Right cardiac atrium (tissue), 5 donors: ENCODE measurements at regions not wholly inside any gene's neighbourhood (a gene's known extent, or its start where the extent isn't known, plus 50 kb on each side); places are given as distances from the start of the nearest gene placed in this dataset.

Experiments
- ATAC-seq, 2 donors: fragments of 200-7000 bp; cut with Tn5 transposase; one replicate each; pipeline versions ENCODE4 v1.8.0 to v1.9.1; 2020; ENCODE audit warnings: moderate library complexity in 2 of 2, mild to moderate bottlenecking in 1 of 2
- DNase-seq, 3 donors: peaks; one replicate each; pipeline ENCODE4 v3.0.0-alpha.2; 2020
- H3K27ac ChIP-seq: one replicate; pipeline ENCODE4 v1.5.1; 2013; ENCODE audit warnings: mild to moderate bottlenecking, low read length, control low read depth, moderate library complexity
- H3K27me3 ChIP-seq: one replicate; pipeline ENCODE4 v1.6.1; 2013; ENCODE audit not compliant: control insufficient read depth, insufficient read depth
- H3K4me1 ChIP-seq: one replicate; pipeline ENCODE4 v1.6.1; 2013; ENCODE audit warnings: low read length; ENCODE audit not compliant: control insufficient read depth, insufficient read depth
- H3K4me3 ChIP-seq: one replicate; pipeline ENCODE4 v1.5.1; 2013; ENCODE audit warnings: low read length, control low read depth
- H3K9me3 ChIP-seq: one replicate; pipeline ENCODE4 v1.6.1; 2013; ENCODE audit warnings: low read length; ENCODE audit not compliant: control insufficient read depth
- WGBS: extraction: QIAGEN DNeasy Blood & Tissue Kit; methylation state at CpG from one replicate; pipeline ENCODE4 v1.1.7; 2013; 5-methylcytosine and 5-hydroxymethylcytosine counted together
- intact Hi-C, 4 donors: fragments of 100-400 bp; cut with DNase I; formaldehyde crosslinking; loops; one replicate each; pipeline versions ENCODE4 v1.11.0 to v1.14.0; 2022 to 2023
- donor health status: healthy with polysubstance abuse.
- donor health status: DM: no; HTN: yes; CAD: no.
- donor health status: DM: no; HTN: no; CAD: no.
- donor health status: DM: no; HTN: yes; CAD: no; lungs with severe emphysema.
- donor health status: DM: yes; HTN: yes; CAD: no.

DNA sequence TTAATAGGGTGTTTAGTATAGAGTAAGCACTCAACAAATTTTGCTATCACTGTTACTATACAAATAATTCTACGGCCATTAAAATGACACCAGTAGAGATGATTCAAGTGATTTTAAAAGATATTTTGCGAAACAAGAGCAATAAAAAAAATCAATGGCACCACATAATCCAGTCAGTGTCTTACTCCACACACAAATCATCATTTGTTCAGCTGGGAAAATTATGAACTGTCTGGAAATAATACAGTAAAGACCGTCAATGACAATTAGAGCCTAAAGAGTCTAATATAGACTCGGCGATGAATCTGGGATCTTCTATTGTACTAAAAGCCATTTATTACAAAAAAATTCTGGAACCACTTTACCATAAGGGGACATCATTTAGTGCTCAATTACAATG is 270.5 kb downstream of the ARRDC4 start:
- Histone ChIP-seq H3K4me3 (no peak overlapping the region), H3K4me1 (no peaks in the 10 kb centered on the region), H3K9me3 (no peaks in the 10 kb centered on the region), H3K27ac (no peak overlapping the region), H3K27me3 (no peaks in the 10 kb centered on the region)
- no peak for ATAC-seq
- intact Hi-C loops, result no loop called here
- no peak for DNase-seq
- 90% methylated on average over 5 of the region's 5 CpGs for WGBS

DNA sequence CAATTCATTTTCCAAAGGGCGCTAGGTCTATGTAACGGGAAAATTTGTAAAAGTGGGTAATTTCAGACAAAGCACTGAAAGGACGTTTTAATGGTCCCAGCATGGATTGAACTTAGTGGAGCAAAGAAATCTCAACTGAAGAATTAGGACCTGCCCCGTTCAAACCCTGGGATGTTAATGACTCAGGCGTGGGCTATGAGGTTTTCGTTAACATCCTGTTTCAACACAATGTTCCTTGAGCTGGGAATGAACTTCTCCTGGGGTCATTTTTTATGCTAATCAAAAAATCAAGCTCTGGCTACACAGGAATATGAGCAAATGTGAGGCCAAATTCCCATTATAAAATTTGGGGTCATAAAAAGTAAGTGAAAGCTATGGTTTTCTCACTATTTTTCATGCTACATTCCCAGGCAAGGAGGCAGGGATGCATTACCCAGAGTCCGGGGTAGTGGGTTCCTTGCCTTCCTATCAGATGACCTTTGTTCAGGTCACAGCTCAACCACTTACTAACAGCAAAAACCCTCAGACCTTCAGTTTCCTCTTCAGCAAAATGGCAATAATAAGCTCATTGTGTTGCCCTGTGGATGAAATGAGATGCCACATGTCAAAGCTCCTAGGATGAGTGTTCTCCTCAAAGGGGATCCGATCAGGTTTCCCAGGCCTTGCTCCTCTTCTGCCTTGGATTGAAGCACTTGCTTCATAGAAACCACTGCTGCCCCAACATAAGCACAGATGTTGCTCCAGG is 271.4 kb downstream of the ARRDC4 start:
- Histone ChIP-seq H3K4me3 (no peak overlapping the region), H3K4me1 (no peaks in the 10 kb centered on the region), H3K27me3 (no peaks in the 10 kb centered on the region), H3K9me3 (no peaks in the 10 kb centered on the region), H3K27ac (no peak overlapping the region)
- intact Hi-C loops, result no loop called here
- DNase-seq (no peak), ATAC-seq (no peak)
- 75% methylated on average over 8 of the region's 8 CpGs for WGBS

- WGBS, result 89% methylated on average over 3 of the region's 3 CpGs
These were observed 272.3 kb downstream of the ARRDC4 start for GRCh38 chr15:98232761-98233160.

GRCh38 chr15:98233873-98234272 is 273.4 kb downstream of the ARRDC4 start:
- no peak for DNase-seq
- intact Hi-C loops, result no loop called here
- H3K27me3 ChIP-seq, result no peaks in the 10 kb centered on the region
- H3K4me1 ChIP-seq, result no peaks in the 10 kb centered on the region
- H3K27ac ChIP-seq, result no peak overlapping the region
- WGBS, result 79% methylated on average over 2 of the region's 2 CpGs
- H3K4me3 ChIP-seq, result no peak overlapping the region
- H3K9me3 ChIP-seq, result no peaks in the 10 kb centered on the region
- ATAC-seq, result no peak

More at GRCh38 chr15:98232761-98233160, 272.3 kb downstream of the ARRDC4 start:
- Histone ChIP-seq H3K27ac (no peak overlapping the region), H3K4me1 (no peaks in the 10 kb centered on the region), H3K27me3 (no peaks in the 10 kb centered on the region), H3K4me3 (no peak overlapping the region), H3K9me3 (no peaks in the 10 kb centered on the region)
- intact Hi-C loops, result no loop called here
- ATAC-seq, result no peak
- no peak for DNase-seq

- no peaks in the 10 kb centered on the region for H3K9me3 ChIP-seq
- H3K4me3 ChIP-seq, result no peak overlapping the region
- 0% methylated on average over 1 of the region's 1 CpG for WGBS
- intact Hi-C loops, result no loop called here
- DNase-seq (no peak), ATAC-seq (no peak)
- no peaks in the 10 kb centered on the region for H3K4me1 ChIP-seq
- no peak overlapping the region for H3K27ac ChIP-seq
- no peaks in the 10 kb centered on the region for H3K27me3 ChIP-seq
These were observed 279.8 kb downstream of the ARRDC4 start for GRCh38 chr15:98240303-98240702.

DNA sequence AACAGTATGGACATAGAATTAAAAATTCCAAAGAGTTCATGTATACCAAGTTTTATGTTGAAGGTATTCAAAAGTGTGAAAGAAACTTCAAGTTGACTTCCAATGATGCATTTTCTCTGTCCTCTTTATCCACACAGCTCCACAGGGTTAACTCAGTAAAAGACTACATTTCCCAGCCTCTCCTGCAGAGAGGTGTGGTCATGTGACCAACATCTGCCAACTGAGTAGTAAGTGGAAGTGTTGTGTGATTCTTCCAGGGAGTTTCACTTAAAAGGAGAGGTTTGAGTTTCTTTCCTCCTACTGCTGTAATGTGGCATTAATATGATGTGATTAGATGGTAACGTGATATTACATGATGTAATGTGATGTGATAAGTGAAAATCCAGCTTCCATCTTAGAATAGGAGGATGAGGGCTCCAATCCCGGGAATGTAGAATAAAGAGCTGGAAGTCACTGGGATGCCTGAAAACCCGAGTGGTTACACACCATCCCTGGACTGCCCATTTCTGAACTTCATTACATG is 280.6 kb downstream of the ARRDC4 start:
- no peak overlapping the region for H3K27ac ChIP-seq
- whole genome bisulfite sequencing, result 69% methylated on average over 3 of the region's 3 CpGs
- ATAC-seq (no peak), DNase-seq (no peak)
- H3K27me3 ChIP-seq, result no peaks in the 10 kb centered on the region
- intact Hi-C loops, result no loop called here
- no peaks in the 10 kb centered on the region for H3K4me1 ChIP-seq
- H3K9me3 ChIP-seq, result no peaks in the 10 kb centered on the region
- no peak overlapping the region for H3K4me3 ChIP-seq

GRCh38 chr15:98257290-98257689 is 296.8 kb downstream of the ARRDC4 start:
- no peak overlapping the region for H3K4me3 ChIP-seq
- intact Hi-C loops, result no loop called here
- ATAC-seq (no peak), DNase-seq (no peak)
- WGBS, result 14% methylated on average over 2 of the region's 2 CpGs
- H3K27ac ChIP-seq, result no peak overlapping the region
- H3K4me1 ChIP-seq, result no peaks in the 10 kb centered on the region
- no peaks in the 10 kb centered on the region for H3K27me3 ChIP-seq
- H3K9me3 ChIP-seq, result no peaks in the 10 kb centered on the region

GRCh38 chr15:98263787-98264186 is 303.3 kb downstream of the ARRDC4 start:
- ATAC-seq (no peak), DNase-seq (no peak)
- no peaks in the 10 kb centered on the region for H3K9me3 ChIP-seq
- no peak overlapping the region for H3K4me3 ChIP-seq
- no peaks in the 10 kb centered on the region for H3K27me3 ChIP-seq
- H3K27ac ChIP-seq, result no peak overlapping the region
- H3K4me1 ChIP-seq, result no peaks in the 10 kb centered on the region
- intact Hi-C loops, result no loop called here
- WGBS, result 86% methylated on average over 2 of the region's 2 CpGs

DNA sequence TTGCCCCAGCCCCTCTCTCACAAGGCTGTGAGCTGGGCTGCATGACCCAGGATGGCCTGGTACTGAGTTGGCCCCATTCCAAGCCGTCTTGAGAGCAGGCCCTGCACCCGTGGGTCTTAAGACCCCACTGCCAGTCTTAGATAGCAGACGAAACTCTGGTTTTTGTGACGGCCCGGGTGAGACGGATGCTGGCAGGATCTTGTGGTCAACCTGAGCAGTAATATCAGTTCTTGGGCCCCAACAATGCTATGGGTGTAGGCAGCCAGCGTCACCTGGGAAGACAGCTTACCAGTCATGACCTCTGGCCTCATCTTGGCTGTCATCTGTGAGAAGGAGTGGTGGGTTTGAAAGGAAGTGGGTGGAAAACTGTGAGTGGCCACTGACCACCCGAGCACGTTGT is 305.8 kb downstream of the ARRDC4 start:
- DNase-seq, result no peak
- no peak overlapping the region for H3K27ac ChIP-seq
- peak in 1 of 2 donors; percentile 14 for ATAC-seq
- WGBS, result 83% methylated on average over 9 of the region's 9 CpGs
- H3K27me3 ChIP-seq, result no peaks in the 10 kb centered on the region
- H3K9me3 ChIP-seq, result no peaks in the 10 kb centered on the region
- H3K4me1 ChIP-seq, result no peaks in the 10 kb centered on the region
- no peak overlapping the region for H3K4me3 ChIP-seq
- intact Hi-C loops, result no loop called here

- no peaks in the 10 kb centered on the region for H3K27me3 ChIP-seq
- no peak for DNase-seq
- ATAC-seq, result no peak
- H3K4me3 ChIP-seq, result no peak overlapping the region
- H3K9me3 ChIP-seq, result no peaks in the 10 kb centered on the region
- H3K27ac ChIP-seq, result no peak overlapping the region
- WGBS, result 92% methylated on average over 10 of the region's 10 CpGs
- H3K4me1 ChIP-seq, result no peaks in the 10 kb centered on the region
- intact Hi-C loops, result no loop called here
These were observed 307.7 kb downstream of the ARRDC4 start for GRCh38 chr15:98268163-98268562.

DNA sequence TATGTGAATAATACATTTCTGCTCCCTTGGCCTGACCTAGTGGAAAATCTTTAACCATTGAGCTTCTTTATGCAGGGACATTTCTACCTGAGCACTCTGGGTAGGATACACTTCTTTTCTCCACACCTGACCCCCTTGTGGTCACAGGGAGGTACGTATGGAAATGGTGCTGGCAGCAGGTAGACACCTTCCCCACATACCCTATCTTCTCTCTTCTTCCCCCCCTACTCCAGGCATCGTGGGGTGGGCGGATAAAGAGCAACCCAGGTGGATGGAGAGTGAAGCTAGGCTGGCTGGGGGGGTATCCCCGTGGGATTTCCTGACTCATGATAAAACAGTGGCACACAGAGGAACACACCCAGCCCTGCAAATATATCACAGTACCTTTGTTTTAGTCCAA is 312.1 kb downstream of the ARRDC4 start:
- Histone ChIP-seq H3K4me3 (no peak overlapping the region), H3K27me3 (no peaks in the 10 kb centered on the region), H3K9me3 (peaks cover 2% of the 10 kb centered on the region), H3K27ac (no peak overlapping the region), H3K4me1 (no peaks in the 10 kb centered on the region)
- WGBS, result 71% methylated on average over 4 of the region's 4 CpGs
- intact Hi-C loops, result no loop called here
- DNase-seq, result no peak
- no peak for ATAC-seq

DNA sequence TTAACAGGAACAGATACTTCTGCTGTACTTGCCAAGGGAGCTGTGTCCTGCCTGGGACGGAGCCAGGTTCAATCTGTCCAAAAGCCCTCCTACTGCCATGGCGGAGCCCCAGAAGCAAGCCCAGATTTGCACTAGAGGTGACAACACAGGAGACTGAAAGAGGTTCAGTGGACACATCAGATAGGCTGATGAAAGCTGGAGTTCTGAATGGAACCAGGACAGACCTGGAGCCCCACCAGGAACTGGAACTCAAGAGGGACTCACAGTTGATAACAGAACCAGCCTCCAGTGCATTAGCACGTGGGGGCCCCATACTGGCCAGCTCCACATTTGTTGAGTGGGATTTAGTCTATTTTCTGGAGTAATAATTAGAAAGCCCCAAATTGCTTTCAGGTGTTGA is 315.5 kb downstream of the ARRDC4 start:
- H3K9me3 ChIP-seq, result peaks cover 2% of the 10 kb centered on the region
- no peak overlapping the region for H3K27ac ChIP-seq
- no peak overlapping the region for H3K4me3 ChIP-seq
- WGBS, result 59% methylated on average over 3 of the region's 3 CpGs
- no peak for ATAC-seq
- DNase-seq, result no peak
- H3K4me1 ChIP-seq, result no peaks in the 10 kb centered on the region
- intact Hi-C loops, result no loop called here
- H3K27me3 ChIP-seq, result no peaks in the 10 kb centered on the region
